ENCODE measurements at regions not wholly inside any gene's neighbourhood (a gene's known extent, or its start where the extent isn't known, plus 50 kb on each side); places are given as distances from the start of the nearest gene placed in this dataset.

- Mint-ChIP-seq H3K4me3 (no peak overlapping the region), H3K27ac (no peak overlapping the region), H3K36me3 (ENCODE audit: low read depth) (no peaks in the 10 kb centered on the region), H3K4me1 (ENCODE audit: low read depth) (no peaks in the 10 kb centered on the region), H3K27me3 (no peaks in the 10 kb centered on the region), H3K9me3 (no peaks in the 10 kb centered on the region)
- no peak overlapping the region for H3K27ac ChIP-seq (ENCODE audit: low read depth in 1 of 2, low read length in 2 of 2)
- H3K4me1 ChIP-seq (ENCODE audit: insufficient read depth, low read length), result no peaks in the 10 kb centered on the region
- no peak for ATAC-seq (ENCODE audit: poor library complexity)
- CTCF ChIA-PET, result no interaction called here
- TF ChIP-seq CTCF (IDR thresholded peaks at IDR 0.05), result no peak
- POLR2A ChIA-PET, result no interaction called here
- no peak for DNase-seq
- no peak overlapping the region for H3K4me3 ChIP-seq (ENCODE audit: low read length)
- H3K9me3 ChIP-seq (ENCODE audit: control insufficient read depth in 1 of 2, insufficient read depth in 1 of 2, low read length in 2 of 2), result no peaks in the 10 kb centered on the region
- intact Hi-C loops (cut with DNase I, micrococcal nuclease), result no loop called here
- no peaks in the 10 kb centered on the region for H3K27me3 ChIP-seq (ENCODE audit: control insufficient read depth in 1 of 2, insufficient read depth in 2 of 2, low read length in 2 of 2)
- H3K36me3 ChIP-seq (ENCODE audit: insufficient read depth, low read length), result no peaks in the 10 kb centered on the region
Measured at GRCh38 chr11:95520369-95521132, 269.0 kb downstream of the FAM76B start.

- H3K4me3 Mint-ChIP-seq, result no peak overlapping the region
- POLR2A ChIA-PET, result no interaction called here
- H3K4me3 ChIP-seq (ENCODE audit: low read length), result no peak overlapping the region
- H3K4me1 Mint-ChIP-seq (ENCODE audit: low read depth), result no peaks in the 10 kb centered on the region
- H3K27me3 ChIP-seq (ENCODE audit: control insufficient read depth in 1 of 2, insufficient read depth in 2 of 2, low read length in 2 of 2), result no peaks in the 10 kb centered on the region
- no peaks in the 10 kb centered on the region for H3K36me3 Mint-ChIP-seq (ENCODE audit: low read depth)
- no peaks in the 10 kb centered on the region for H3K9me3 ChIP-seq (ENCODE audit: control insufficient read depth in 1 of 2, insufficient read depth in 1 of 2, low read length in 2 of 2)
- CTCF ChIA-PET, result no interaction called here
- DNase-seq (no peak), ATAC-seq (ENCODE audit: poor library complexity) (no peak)
- intact Hi-C loops (cut with DNase I, micrococcal nuclease), result no loop called here
- H3K4me1 ChIP-seq (ENCODE audit: insufficient read depth, low read length), result no peaks in the 10 kb centered on the region
- H3K27ac ChIP-seq (ENCODE audit: low read depth in 1 of 2, low read length in 2 of 2), result no peak overlapping the region
- H3K9me3 Mint-ChIP-seq, result no peaks in the 10 kb centered on the region
- TF ChIP-seq CTCF (IDR thresholded peaks at IDR 0.05), result no peak
- H3K27ac Mint-ChIP-seq, result no peak overlapping the region
- H3K36me3 ChIP-seq (ENCODE audit: insufficient read depth, low read length), result no peaks in the 10 kb centered on the region
- H3K27me3 Mint-ChIP-seq, result no peaks in the 10 kb centered on the region
Measured at GRCh38 chr11:95519912-95520311, 269.7 kb downstream of the FAM76B start.

- H3K27me3 Mint-ChIP-seq, result no peaks in the 10 kb centered on the region
- ATAC-seq (ENCODE audit: poor library complexity), result no peak
- DNase-seq, result no peak
- Histone ChIP-seq H3K27ac (ENCODE audit: low read depth in 1 of 2, low read length in 2 of 2) (no peak overlapping the region), H3K27me3 (ENCODE audit: control insufficient read depth in 1 of 2, insufficient read depth in 2 of 2, low read length in 2 of 2) (no peaks in the 10 kb centered on the region), H3K4me1 (ENCODE audit: insufficient read depth, low read length) (no peaks in the 10 kb centered on the region), H3K36me3 (ENCODE audit: insufficient read depth, low read length) (no peaks in the 10 kb centered on the region), H3K9me3 (ENCODE audit: control insufficient read depth in 1 of 2, insufficient read depth in 1 of 2, low read length in 2 of 2) (no peaks in the 10 kb centered on the region), H3K4me3 (ENCODE audit: low read length) (no peak overlapping the region)
- H3K27ac Mint-ChIP-seq, result no peak overlapping the region
- H3K4me3 Mint-ChIP-seq, result no peak overlapping the region
- intact Hi-C loops (cut with DNase I, micrococcal nuclease), result no loop called here
- H3K36me3 Mint-ChIP-seq (ENCODE audit: low read depth), result no peaks in the 10 kb centered on the region
- POLR2A ChIA-PET, result no interaction called here
- H3K9me3 Mint-ChIP-seq, result no peaks in the 10 kb centered on the region
- CTCF ChIA-PET, result interaction anchor here (1.1 kb wide), 1 partner anchor 10 kb away, joined by 3 read pairs; no protein-coding TSS in a partner anchor
- TF ChIP-seq CTCF (IDR thresholded peaks at IDR 0.05), result no peak
- no peaks in the 10 kb centered on the region for H3K4me1 Mint-ChIP-seq (ENCODE audit: low read depth)
Measured at GRCh38 chr11:95517453-95517852, 272.1 kb downstream of the FAM76B start.
